Gastrocnemius medialis (tissue), 4 donors: ENCODE measurements at regions not wholly inside any gene's neighbourhood (a gene's known extent, or its start where the extent isn't known, plus 50 kb on each side); places are given as distances from the start of the nearest gene placed in this dataset.

ENCODE experiments used
- POLR2A ChIP-seq, 2 donors: fragments of 450-650 bp; IDR thresholded peaks; one replicate each; pipeline ENCODE4 v1.6.1; 2017; ENCODE audit warnings: antibody characterized with exemption in 2 of 2, mild to moderate bottlenecking in 2 of 2, moderate library complexity in 2 of 2
- TF ChIP-seq, protein P1 (sequence below), 5 experiments: fragments of 450-650 bp in 3 of 5; fragments of 200-600 bp in 2 of 5; sonication (generic) in 2 of 5; IDR thresholded peaks in 4 of 5; conservative IDR thresholded peaks in 1 of 5; 1 replicate in 4 of 5; 2 replicates in 1 of 5; pipeline ENCODE4 v1.5.1; 2016 to 2019; ENCODE audit warnings: antibody characterized with exemption in 5 of 5, mild to moderate bottlenecking in 3 of 5, moderate library complexity in 3 of 5

DNA sequence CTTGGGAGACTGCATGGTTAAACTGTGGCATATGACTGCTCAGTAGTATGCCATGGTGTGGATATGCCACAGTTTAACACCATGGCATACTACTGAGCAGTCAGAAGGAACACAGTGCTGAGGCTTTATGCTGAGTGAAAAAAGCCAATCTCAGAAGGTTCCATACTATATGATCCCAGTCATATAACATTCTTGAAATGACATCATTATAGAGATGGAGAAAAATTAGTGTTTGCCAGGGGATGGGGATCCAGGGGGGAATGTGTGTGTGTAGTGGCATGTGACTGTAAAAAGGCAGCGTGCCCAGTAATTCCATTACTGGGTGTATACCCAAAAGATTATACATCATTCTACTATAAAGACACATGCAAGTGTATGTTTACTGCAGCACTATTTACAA lies 85.8 kb downstream of the FOXF2 start:
- TF ChIP-seq POLR2A (IDR thresholded peaks at IDR 0.05): no peak
- TF ChIP-seq, protein P1, sequence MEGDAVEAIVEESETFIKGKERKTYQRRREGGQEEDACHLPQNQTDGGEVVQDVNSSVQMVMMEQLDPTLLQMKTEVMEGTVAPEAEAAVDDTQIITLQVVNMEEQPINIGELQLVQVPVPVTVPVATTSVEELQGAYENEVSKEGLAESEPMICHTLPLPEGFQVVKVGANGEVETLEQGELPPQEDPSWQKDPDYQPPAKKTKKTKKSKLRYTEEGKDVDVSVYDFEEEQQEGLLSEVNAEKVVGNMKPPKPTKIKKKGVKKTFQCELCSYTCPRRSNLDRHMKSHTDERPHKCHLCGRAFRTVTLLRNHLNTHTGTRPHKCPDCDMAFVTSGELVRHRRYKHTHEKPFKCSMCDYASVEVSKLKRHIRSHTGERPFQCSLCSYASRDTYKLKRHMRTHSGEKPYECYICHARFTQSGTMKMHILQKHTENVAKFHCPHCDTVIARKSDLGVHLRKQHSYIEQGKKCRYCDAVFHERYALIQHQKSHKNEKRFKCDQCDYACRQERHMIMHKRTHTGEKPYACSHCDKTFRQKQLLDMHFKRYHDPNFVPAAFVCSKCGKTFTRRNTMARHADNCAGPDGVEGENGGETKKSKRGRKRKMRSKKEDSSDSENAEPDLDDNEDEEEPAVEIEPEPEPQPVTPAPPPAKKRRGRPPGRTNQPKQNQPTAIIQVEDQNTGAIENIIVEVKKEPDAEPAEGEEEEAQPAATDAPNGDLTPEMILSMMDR (IDR thresholded peaks at IDR 0.05 in 4 of 5, conservative IDR thresholded peaks at IDR 0.05 in 1 of 5): no peak
